HEK293T (cell line): ENCODE measurements at regions not wholly inside any gene's neighbourhood (a gene's known extent, or its start where the extent isn't known, plus 50 kb on each side); places are given as distances from the start of the nearest gene placed in this dataset.

Source experiments
- CTCF ChIA-PET: fragments of 350-600 bp; formaldehyde crosslinking; extraction: SDS; loops from one replicate; lab custom pipeline; 2021; ENCODE audit warnings: antibody characterized with exemption, inconsistent platforms; lab: Yijun Ruan, JAX
- POLR2A ChIA-PET: fragments of 350-600 bp; formaldehyde crosslinking; extraction: SDS; loops from one replicate; lab custom pipeline; 2020; ENCODE audit warnings: antibody characterized with exemption, inconsistent platforms; lab: Yijun Ruan, JAX
- DNase-seq: peaks from one replicate; pipeline ENCODE4 v3.0.0; 2012; ENCODE audit warnings: mixed read lengths; ENCODE audit errors: extremely low spot score
- ARNT ChIP-seq: fragments of 450-650 bp; IDR thresholded peaks from 2 replicates; pipeline ENCODE4 v1.6.1; 2017; ENCODE audit warnings: mild to moderate bottlenecking
- BHLHE40 ChIP-seq: fragments of 450-650 bp; IDR thresholded peaks from 2 replicates; pipeline ENCODE4 v1.6.1; 2016; ENCODE audit warnings: mild to moderate bottlenecking, moderate library complexity, borderline replicate concordance
- CTBP1 ChIP-seq: fragments of 450-650 bp; IDR thresholded peaks from 2 replicates; pipeline ENCODE4 v1.6.1; 2016; ENCODE audit warnings: borderline replicate concordance
- ELF4 ChIP-seq: fragments of 450-650 bp; IDR thresholded peaks from 2 replicates; pipeline ENCODE4 v1.6.1; 2017; ENCODE audit warnings: antibody characterized with exemption
- FOXA1 ChIP-seq: fragments of 450-650 bp; IDR thresholded peaks from 2 replicates; pipeline ENCODE4 v1.6.1; 2016; ENCODE audit warnings: mild to moderate bottlenecking
- FOXK2 ChIP-seq: fragments of 450-650 bp; IDR thresholded peaks from 2 replicates; pipeline ENCODE4 v1.6.1; 2016; ENCODE audit warnings: mild to moderate bottlenecking
- FOXM1 ChIP-seq: fragments of 450-650 bp; IDR thresholded peaks from 2 replicates; pipeline ENCODE4 v1.6.1; 2017; ENCODE audit warnings: mild to moderate bottlenecking, borderline replicate concordance
- HDGF ChIP-seq: fragments of 450-650 bp; IDR thresholded peaks from 2 replicates; pipeline ENCODE4 v1.6.1; 2017; ENCODE audit warnings: antibody characterized with exemption, borderline replicate concordance
- L3MBTL2 ChIP-seq: fragments of 450-650 bp; conservative IDR thresholded peaks from 2 replicates; pipeline ENCODE4 v1.6.1; 2016; ENCODE audit warnings: mild to moderate bottlenecking
- LEF1 ChIP-seq: fragments of 450-650 bp; IDR thresholded peaks from 2 replicates; pipeline ENCODE4 v1.6.1; 2017; ENCODE audit warnings: mild to moderate bottlenecking, borderline replicate concordance
- NFRKB ChIP-seq: fragments of 450-650 bp; IDR thresholded peaks from 2 replicates; pipeline ENCODE4 v1.6.1; 2016; ENCODE audit warnings: mild to moderate bottlenecking, moderate library complexity
- PKNOX1 ChIP-seq: fragments of 450-650 bp; IDR thresholded peaks from 2 replicates; pipeline ENCODE4 v1.6.1; 2016
- SP1 ChIP-seq: fragments of 450-650 bp; IDR thresholded peaks from 2 replicates; pipeline ENCODE4 v1.6.1; 2017
- SUZ12 ChIP-seq: fragments of 450-650 bp; IDR thresholded peaks from 2 replicates; pipeline ENCODE4 v1.6.1; 2016; ENCODE audit warnings: mild to moderate bottlenecking
- TARDBP ChIP-seq: fragments of 450-650 bp; IDR thresholded peaks from 2 replicates; pipeline ENCODE4 v1.6.1; 2016
- ZNF384 ChIP-seq: fragments of 450-650 bp; IDR thresholded peaks from 2 replicates; pipeline ENCODE4 v1.6.1; 2016

DNA sequence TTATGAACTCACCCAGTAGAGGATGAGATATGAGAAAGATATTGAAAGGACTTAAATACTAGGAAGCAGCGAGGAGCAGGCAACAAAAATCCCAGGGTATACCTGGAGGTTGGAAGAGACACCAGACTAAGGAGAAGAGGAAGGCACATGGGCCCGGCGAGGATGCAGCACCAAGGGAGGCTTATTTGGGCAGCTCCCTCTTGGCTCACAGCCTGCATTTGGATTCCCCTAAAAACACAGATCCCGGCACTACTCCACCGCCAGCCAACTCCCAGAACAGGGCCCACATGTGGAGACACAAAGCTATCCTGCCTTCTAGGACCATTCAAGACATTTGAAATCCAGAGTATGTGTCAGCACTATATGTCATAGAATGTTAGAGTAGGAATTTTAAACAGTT, 199.8 kb upstream of the FBXL7 start:
- ChIA-PET CTCF (no interaction called here), POLR2A (no interaction called here)
- no peak for DNase-seq
- TF ChIP-seq NFRKB: no peak

- TF ChIP-seq BHLHE40 (no peak), FOXM1 (no peak), CTBP1 (no peak), ARNT (no peak), LEF1 (no peak), NFRKB (no peak), ELF4 (no peak), ZNF384 (no peak), TARDBP (no peak), SP1 (no peak), PKNOX1 (no peak)
- ChIA-PET POLR2A (no interaction called here), CTCF (no interaction called here)
- DNase-seq: no peak
Measured at GRCh38 chr5:15290953-15291352, 209.0 kb upstream of the FBXL7 start.

DNA sequence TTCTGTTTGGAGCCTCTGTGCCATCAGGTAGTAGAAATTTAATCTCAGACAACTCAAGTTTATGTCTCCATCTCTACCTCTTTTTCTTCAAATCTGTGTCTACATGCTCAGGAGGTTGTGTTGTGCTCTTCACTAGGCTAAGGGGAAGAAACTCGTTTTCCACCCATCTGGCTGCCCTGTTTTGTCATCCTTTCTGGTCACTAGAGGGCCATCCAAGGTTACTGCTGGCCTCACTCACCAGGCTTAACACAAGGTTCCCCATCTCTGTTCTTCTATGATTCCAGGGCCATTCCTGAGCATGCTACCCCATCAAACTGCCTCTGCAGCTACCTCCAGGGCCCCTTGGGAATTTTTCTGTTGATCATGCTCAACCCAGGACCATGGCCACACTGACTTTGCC, 213.3 kb upstream of the FBXL7 start:
- TF ChIP-seq CTBP1: no peak
- TF ChIP-seq BHLHE40: no peak
- TF ChIP-seq PKNOX1: no peak
- TF ChIP-seq FOXK2: no peak
- TF ChIP-seq TARDBP: no peak
- TF ChIP-seq HDGF: no peak
- TF ChIP-seq FOXM1: no peak
- CTCF ChIA-PET: no interaction called here

GRCh38 chr5:15285901-15286583, 213.9 kb upstream of the FBXL7 start:
- POLR2A ChIA-PET: no interaction called here
- TF ChIP-seq SUZ12 (no peak), L3MBTL2 (no peak), FOXK2 (no peak), PKNOX1 (no peak), FOXM1 (no peak), NFRKB (no peak), SP1 (no peak), ELF4 (no peak), ARNT (no peak), LEF1 (no peak), CTBP1 (no peak), FOXA1 (no peak), ZNF384 (no peak), BHLHE40 (no peak), HDGF (no peak), TARDBP (no peak)
- CTCF ChIA-PET: no interaction called here
- no peak for DNase-seq

More for the DNA sequence above, 213.3 kb upstream of the FBXL7 start:
- DNase-seq: no peak
- POLR2A ChIA-PET: no interaction called here

DNA sequence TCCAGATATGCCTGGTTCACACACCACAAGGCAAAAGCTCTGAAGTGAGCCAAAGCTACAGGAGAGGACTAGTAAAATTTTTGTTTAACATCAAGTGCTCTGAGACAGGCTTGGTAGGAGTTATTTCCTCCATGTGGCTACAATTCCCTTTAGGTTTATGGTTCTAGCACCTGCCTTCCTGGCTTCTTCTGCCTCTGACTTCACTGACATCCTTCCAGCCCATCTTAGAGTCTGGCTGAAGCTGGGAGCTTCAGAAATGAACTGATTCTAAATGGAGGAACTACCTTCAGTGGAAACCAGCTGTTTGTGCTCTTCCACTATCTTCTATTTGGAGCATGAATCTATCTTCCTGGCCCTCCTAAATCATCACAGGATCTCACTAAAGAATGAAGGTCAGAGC, 215.3 kb upstream of the FBXL7 start:
- CTCF ChIA-PET: no interaction called here
- POLR2A ChIA-PET: no interaction called here

GRCh38 chr5:15283076-15283475, 216.9 kb upstream of the FBXL7 start:
- TF ChIP-seq FOXM1: no peak
- no peak for TF ChIP-seq ELF4
- TF ChIP-seq FOXK2: no peak
- no peak for TF ChIP-seq HDGF
- no peak for TF ChIP-seq SUZ12
- no peak for TF ChIP-seq ARNT
- no peak for TF ChIP-seq PKNOX1
- no peak for TF ChIP-seq LEF1
- TF ChIP-seq BHLHE40: no peak
- no peak for TF ChIP-seq SP1
- TF ChIP-seq NFRKB: no peak
- no peak for DNase-seq
- POLR2A ChIA-PET: no interaction called here
- CTCF ChIA-PET: no interaction called here

More for the DNA sequence above, 215.3 kb upstream of the FBXL7 start:
- TF ChIP-seq CTBP1: no peak
- TF ChIP-seq FOXA1: no peak
- TF ChIP-seq ELF4: no peak
- no peak for TF ChIP-seq FOXM1
- no peak for TF ChIP-seq TARDBP
- TF ChIP-seq ARNT: no peak
- TF ChIP-seq NFRKB: no peak
- no peak for TF ChIP-seq FOXK2
- TF ChIP-seq L3MBTL2: no peak
- TF ChIP-seq PKNOX1: no peak
- no peak for TF ChIP-seq LEF1
- TF ChIP-seq ZNF384: no peak
- TF ChIP-seq BHLHE40: no peak
- TF ChIP-seq SP1: no peak
- TF ChIP-seq SUZ12: no peak
- no peak for DNase-seq
